HepG2 (cell line): ENCODE measurements at regions not wholly inside any gene's neighbourhood (a gene's known extent, or its start where the extent isn't known, plus 50 kb on each side); places are given as distances from the start of the nearest gene placed in this dataset.

Experiments
- ATAC-seq: fragments of 200-7000 bp; cut with Tn5 transposase; 3 replicates; pipeline ENCODE4 v1.9.1; 2020; ENCODE audit warnings: mild to moderate bottlenecking, moderate library complexity
- BruUV-seq: library from RNA; stranded (reverse); fragments of 400-500 nt; replicated peaks from 2 replicates; lab custom pipeline; 2021; lab: Mats Ljungman, UMichigan
- CTCF ChIA-PET: fragments of 300-600 bp; formaldehyde crosslinking; extraction: SDS; loops from one replicate; lab custom pipeline; 2021; ENCODE audit warnings: low total read pairs, inconsistent platforms, low intra/inter-chr PET ratio; lab: Yijun Ruan, JAX
- POLR2A ChIA-PET: fragments of 350-600 bp; sonication (Branson Sonifier 250); formaldehyde crosslinking; loops from one replicate; lab custom pipeline; 2020; ENCODE audit warnings: antibody characterized with exemption, inconsistent platforms; lab: Yijun Ruan, JAX
- DNase-seq: peaks from one replicate; pipeline ENCODE4 v3.0.0-alpha.2; 2015; ENCODE audit warnings: low spot score
- FAIRE-seq: peaks from 3 replicates; lab custom pipeline; 2011; peaks lifted over from hg19 to GRCh38; lab: Jason Lieb, UNC
- H2AFZ ChIP-seq: one replicate; pipeline ENCODE4 v1.6.1; 2011; ENCODE audit warnings: low read length, inconsistent platforms
- H3K27ac ChIP-seq: fragments of 300-600 bp; 3 replicates; pipeline ENCODE4 v1.8.0; 2011; ENCODE audit warnings: mixed run types, mild to moderate bottlenecking, mixed read lengths, low read length, inconsistent platforms; ENCODE audit not compliant: insufficient read depth; ENCODE audit errors: extremely low read length
- H3K27me3 ChIP-seq, 2 experiments: fragments of 200-600 bp in 1 of 2; 2 replicates in 1 of 2; 3 replicates in 1 of 2; pipeline versions ENCODE4 v1.6.0 to v1.8.0; 2011; ENCODE audit warnings: low read length in 2 of 2, mild to moderate bottlenecking in 2 of 2, moderate library complexity in 2 of 2, inconsistent platforms in 1 of 2; ENCODE audit not compliant: insufficient read depth in 2 of 2, control insufficient read depth in 1 of 2
- H3K36me3 ChIP-seq, 2 experiments: fragments of 200-600 bp in 1 of 2; replicated peaks in 1 of 2; 2 replicates in 1 of 2; 3 replicates in 1 of 2; pipeline versions ENCODE4 v1.5.1 to v1.8.0; 2011; ENCODE audit warnings: low read length in 2 of 2, inconsistent platforms in 1 of 2; ENCODE audit not compliant: insufficient read depth in 2 of 2, control insufficient read depth in 1 of 2
- H3K4me1 ChIP-seq: 2 replicates; pipeline ENCODE4 v1.5.1; 2012; ENCODE audit warnings: low read length, inconsistent platforms; ENCODE audit not compliant: insufficient read depth
- H3K4me2 ChIP-seq: 2 replicates; pipeline ENCODE4 v1.6.0; 2011; ENCODE audit warnings: low read depth, low read length, inconsistent platforms
- H3K4me3 ChIP-seq, 3 experiments: fragments of 200-600 bp in 1 of 3; sonication (generic), shearing (Covaris generic) in 1 of 3; replicated peaks in 1 of 3; 2 replicates each; pipeline ENCODE4 v1.5.1; 2011 to 2016; ENCODE audit warnings: low read length in 3 of 3, inconsistent platforms in 2 of 3, low read depth in 2 of 3, mild to moderate bottlenecking in 2 of 3, control low read depth in 1 of 3, mixed read lengths in 1 of 3; ENCODE audit not compliant: insufficient read depth in 1 of 3
- H3K79me2 ChIP-seq: one replicate; pipeline ENCODE4 v1.6.1; 2011; ENCODE audit warnings: low read length, inconsistent platforms; ENCODE audit not compliant: insufficient read depth
- H3K9ac ChIP-seq: 2 replicates; pipeline ENCODE4 v1.6.0; 2011; ENCODE audit warnings: mild to moderate bottlenecking, low read depth, low read length, inconsistent platforms; ENCODE audit not compliant: insufficient read depth
- H3K9me3 ChIP-seq: 2 replicates; pipeline ENCODE4 v1.5.1; 2012; ENCODE audit warnings: mild to moderate bottlenecking, low read length
- H4K20me1 ChIP-seq: 2 replicates; pipeline ENCODE4 v1.6.0; 2011; ENCODE audit warnings: inconsistent platforms, mild to moderate bottlenecking, low read length, moderate library complexity; ENCODE audit not compliant: insufficient read depth
- GFI1 ChIP-seq: sonication (generic); formaldehyde crosslinking; IDR thresholded peaks from 2 replicates; pipeline ENCODE4 v1.5.0; 2020; ENCODE audit warnings: missing genetic modification reagents, mild to moderate bottlenecking, borderline replicate concordance
- HMGA1 ChIP-seq: sonication (generic); formaldehyde crosslinking; conservative IDR thresholded peaks from 2 replicates; pipeline ENCODE4 v1.4.0; 2020; ENCODE audit warnings: missing genetic modification reagents
- HOXA3 ChIP-seq: sonication (generic); formaldehyde crosslinking; IDR thresholded peaks from 2 replicates; pipeline ENCODE4 v1.5.0; 2020; ENCODE audit warnings: missing genetic modification reagents
- KDM3A ChIP-seq: IDR thresholded peaks from 2 replicates; pipeline ENCODE4 v1.6.1; 2018; ENCODE audit warnings: low read depth, missing compliant biosample characterization
- NFKB2 ChIP-seq: sonication (generic); formaldehyde crosslinking; IDR thresholded peaks from 2 replicates; pipeline ENCODE4 v1.4.0; 2020; ENCODE audit warnings: missing genetic modification reagents, borderline replicate concordance
- POGK ChIP-seq: sonication (generic); formaldehyde crosslinking; conservative IDR thresholded peaks from 2 replicates; pipeline ENCODE4 v1.8.0; 2022; ENCODE audit warnings: mild to moderate bottlenecking, moderate library complexity, missing genetic modification reagents
- TEAD3 ChIP-seq: optimal IDR thresholded peaks from 2 replicates; pipeline ENCODE3; 2016; ENCODE audit warnings: borderline replicate concordance
- ZNF142 ChIP-seq: sonication (generic); formaldehyde crosslinking; IDR thresholded peaks from 2 replicates; pipeline ENCODE4 v1.4.0; 2020; ENCODE audit warnings: missing genetic modification reagents
- ZNF232 ChIP-seq: sonication (generic); formaldehyde crosslinking; IDR thresholded peaks from 2 replicates; pipeline ENCODE4 v1.4.0; 2020; ENCODE audit warnings: missing genetic modification reagents, borderline replicate concordance
- ZNF710 ChIP-seq: sonication (generic); formaldehyde crosslinking; IDR thresholded peaks from 2 replicates; pipeline ENCODE4 v1.5.0; 2020; ENCODE audit warnings: mild to moderate bottlenecking, missing genetic modification reagents, borderline replicate concordance
- ZNF724P ChIP-seq: sonication (generic); formaldehyde crosslinking; IDR thresholded peaks from 2 replicates; pipeline ENCODE4 v1.8.0; 2022; ENCODE audit warnings: missing genetic modification reagents, borderline replicate concordance
- WGBS: methylation state at CpG from one replicate; pipeline ENCODE4 v1.1.6; 2017; ENCODE audit warnings: low lambda C conversion rate; 5-methylcytosine and 5-hydroxymethylcytosine counted together
- in situ Hi-C: cut with HindIII; loops from 2 replicates; pipeline ENCODE4 v1.10.0; 2017; ENCODE audit warnings: low pct_unique_long_range_greater_than_20kb; ENCODE audit not compliant: extremely low pct_ligation_motif_present
- intact Hi-C: fragments of 100-400 bp; cut with micrococcal nuclease; formaldehyde crosslinking; loops from one replicate; pipeline ENCODE4 v1.10.0; 2022; ENCODE audit not compliant: unreplicated experiment
- TF ChIP-seq, protein P1 (sequence below): IDR thresholded peaks from 2 replicates; pipeline ENCODE4 v1.6.1; 2016; ENCODE audit warnings: mild to moderate bottlenecking

- TF ChIP-seq ZNF710 (CRISPR knock-in tag): no peak
- no peak for TF ChIP-seq HOXA3
- no peak for TF ChIP-seq HMGA1 (CRISPR knock-in tag)
- TF ChIP-seq POGK: no peak
- TF ChIP-seq TEAD3 (CRISPR knock-in tag): no peak
- TF ChIP-seq, all 625 proteins: peak for 0
These were observed 599.1 kb downstream of the CCER1 start (continued) for GRCh38 chr12:90355711-90356355.

GRCh38 chr12:90343966-90344365 is 611.0 kb downstream of the CCER1 start:
- Histone ChIP-seq H4K20me1 (no peaks in the 10 kb centered on the region), H3K27me3 (no peaks in the 10 kb centered on the region; a peak in 1 of 5 replicates), H3K9ac (no peak overlapping the region), H3K9me3 (no peaks in the 10 kb centered on the region; the same call in none of the 2 replicates), H3K79me2 (no peaks in the 10 kb centered on the region), H3K4me3 (no peak overlapping the region), H3K4me1 (no peaks in the 10 kb centered on the region), H3K4me2 (no peak overlapping the region), H2AFZ (no peak overlapping the region), H3K27ac (no peak overlapping the region), H3K36me3 (no peaks in the 10 kb centered on the region)
- intact Hi-C loops (no loop called here), in situ Hi-C loops (no loop called here)
- FAIRE-seq (no peak), DNase-seq (no peak), ATAC-seq (no peak)
- 0% methylated on average over 2 of the region's 2 CpGs for WGBS
- BruUV-seq: no TSS peak
- CTCF ChIA-PET: no interaction called here
- POLR2A ChIA-PET: no interaction called here
- TF ChIP-seq KDM3A (CRISPR knock-in tag) (no peak), ZNF142 (CRISPR knock-in tag) (no peak), ZNF724P (CRISPR knock-in tag) (no peak), GFI1 (CRISPR knock-in tag) (no peak), ZNF232 (CRISPR knock-in tag) (no peak), NFKB2 (CRISPR knock-in tag) (no peak)
- TF ChIP-seq, protein P1, sequence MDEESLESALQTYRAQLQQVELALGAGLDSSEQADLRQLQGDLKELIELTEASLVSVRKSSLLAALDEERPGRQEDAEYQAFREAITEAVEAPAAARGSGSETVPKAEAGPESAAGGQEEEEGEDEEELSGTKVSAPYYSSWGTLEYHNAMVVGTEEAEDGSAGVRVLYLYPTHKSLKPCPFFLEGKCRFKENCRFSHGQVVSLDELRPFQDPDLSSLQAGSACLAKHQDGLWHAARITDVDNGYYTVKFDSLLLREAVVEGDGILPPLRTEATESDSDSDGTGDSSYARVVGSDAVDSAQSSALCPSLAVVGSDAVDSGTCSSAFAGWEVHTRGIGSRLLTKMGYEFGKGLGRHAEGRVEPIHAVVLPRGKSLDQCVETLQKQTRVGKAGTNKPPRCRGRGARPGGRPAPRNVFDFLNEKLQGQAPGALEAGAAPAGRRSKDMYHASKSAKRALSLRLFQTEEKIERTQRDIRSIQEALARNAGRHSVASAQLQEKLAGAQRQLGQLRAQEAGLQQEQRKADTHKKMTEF (CRISPR knock-in tag): no peak
